ENCODE measurements at regions not wholly inside any gene's neighbourhood (a gene's known extent, or its start where the extent isn't known, plus 50 kb on each side); places are given as distances from the start of the nearest gene placed in this dataset.

- no peak overlapping the region for H3K27ac ChIP-seq (ENCODE audit: low read depth, low read length)
These were observed 280.3 kb upstream of the TRIB2 start for GRCh38 chr2:12436483-12436882.

GRCh38 chr2:12436935-12437561, 279.7 kb upstream of the TRIB2 start:
- TF ChIP-seq EZH2phosphoT487 (IDR thresholded peaks at IDR 0.05; ENCODE audit: borderline replicate concordance, low read length) = no peak
- TF ChIP-seq, protein P1, sequence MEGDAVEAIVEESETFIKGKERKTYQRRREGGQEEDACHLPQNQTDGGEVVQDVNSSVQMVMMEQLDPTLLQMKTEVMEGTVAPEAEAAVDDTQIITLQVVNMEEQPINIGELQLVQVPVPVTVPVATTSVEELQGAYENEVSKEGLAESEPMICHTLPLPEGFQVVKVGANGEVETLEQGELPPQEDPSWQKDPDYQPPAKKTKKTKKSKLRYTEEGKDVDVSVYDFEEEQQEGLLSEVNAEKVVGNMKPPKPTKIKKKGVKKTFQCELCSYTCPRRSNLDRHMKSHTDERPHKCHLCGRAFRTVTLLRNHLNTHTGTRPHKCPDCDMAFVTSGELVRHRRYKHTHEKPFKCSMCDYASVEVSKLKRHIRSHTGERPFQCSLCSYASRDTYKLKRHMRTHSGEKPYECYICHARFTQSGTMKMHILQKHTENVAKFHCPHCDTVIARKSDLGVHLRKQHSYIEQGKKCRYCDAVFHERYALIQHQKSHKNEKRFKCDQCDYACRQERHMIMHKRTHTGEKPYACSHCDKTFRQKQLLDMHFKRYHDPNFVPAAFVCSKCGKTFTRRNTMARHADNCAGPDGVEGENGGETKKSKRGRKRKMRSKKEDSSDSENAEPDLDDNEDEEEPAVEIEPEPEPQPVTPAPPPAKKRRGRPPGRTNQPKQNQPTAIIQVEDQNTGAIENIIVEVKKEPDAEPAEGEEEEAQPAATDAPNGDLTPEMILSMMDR (IDR thresholded peaks at IDR 0.05; ENCODE audit: low read depth, low read length, poor library complexity, severe bottlenecking) = no peak
- H4K20me1 ChIP-seq (ENCODE audit: control insufficient read depth, insufficient read depth, low read depth, low read length) = no peaks in the 10 kb centered on the region
- no peaks in the 10 kb centered on the region for H3K9me2 ChIP-seq (replicated peaks; ENCODE audit: control insufficient read depth, low read length)
- no peaks in the 10 kb centered on the region for H3F3A ChIP-seq (ENCODE audit: control insufficient read depth, insufficient read depth)
- H3K27me3 ChIP-seq (ENCODE audit: control insufficient read depth, low read length) = no peaks in the 10 kb centered on the region
- no peak overlapping the region for H3K27ac ChIP-seq (ENCODE audit: low read depth, low read length)
- no peak overlapping the region for H3K4me3 ChIP-seq (ENCODE audit: low read length)
- no peak overlapping the region for H3K4me2 ChIP-seq (ENCODE audit: low read length)
- no peaks in the 10 kb centered on the region for H3K9me3 ChIP-seq (ENCODE audit: control insufficient read depth, insufficient read depth, low read length)
- H3K79me2 ChIP-seq (ENCODE audit: control insufficient read depth, low read length) = no peaks in the 10 kb centered on the region
- H3K4me1 ChIP-seq (ENCODE audit: control insufficient read depth, low read length) = peaks cover 10% of the 10 kb centered on the region
- no peaks in the 10 kb centered on the region for H3K36me3 ChIP-seq (ENCODE audit: control insufficient read depth, low read length)

More at GRCh38 chr2:12436483-12436882, 280.3 kb upstream of the TRIB2 start:
- no peaks in the 10 kb centered on the region for H3K36me3 ChIP-seq (ENCODE audit: control insufficient read depth, low read length)
- H3K4me1 ChIP-seq (ENCODE audit: control insufficient read depth, low read length) = peaks cover 10% of the 10 kb centered on the region
- H3F3A ChIP-seq (ENCODE audit: control insufficient read depth, insufficient read depth) = no peaks in the 10 kb centered on the region
- H3K9me3 ChIP-seq (ENCODE audit: control insufficient read depth, insufficient read depth, low read length) = no peaks in the 10 kb centered on the region
- H3K4me2 ChIP-seq (ENCODE audit: low read length) = no peak overlapping the region
- no peaks in the 10 kb centered on the region for H4K20me1 ChIP-seq (ENCODE audit: control insufficient read depth, insufficient read depth, low read depth, low read length)
- H3K27me3 ChIP-seq (ENCODE audit: control insufficient read depth, low read length) = no peaks in the 10 kb centered on the region
- no peaks in the 10 kb centered on the region for H3K79me2 ChIP-seq (ENCODE audit: control insufficient read depth, low read length)
- H3K9me2 ChIP-seq (replicated peaks; ENCODE audit: control insufficient read depth, low read length) = no peaks in the 10 kb centered on the region
- TF ChIP-seq, protein P1 (IDR thresholded peaks at IDR 0.05; ENCODE audit: low read depth, low read length, poor library complexity, severe bottlenecking) = no peak
- no peak for TF ChIP-seq EZH2phosphoT487 (IDR thresholded peaks at IDR 0.05; ENCODE audit: borderline replicate concordance, low read length)
- H3K4me3 ChIP-seq (ENCODE audit: low read length) = no peak overlapping the region

- Histone ChIP-seq H3K36me3 (ENCODE audit: control insufficient read depth, low read length) (no peaks in the 10 kb centered on the region), H3K27me3 (ENCODE audit: control insufficient read depth, low read length) (no peaks in the 10 kb centered on the region), H3K4me2 (ENCODE audit: low read length) (no peak overlapping the region), H3K27ac (ENCODE audit: low read depth, low read length) (no peak overlapping the region), H4K20me1 (ENCODE audit: control insufficient read depth, insufficient read depth, low read depth, low read length) (no peaks in the 10 kb centered on the region), H3K4me3 (ENCODE audit: low read length) (no peak overlapping the region), H3K4me1 (ENCODE audit: control insufficient read depth, low read length) (peaks cover 4% of the 10 kb centered on the region), H3K9me2 (replicated peaks; ENCODE audit: control insufficient read depth, low read length) (no peaks in the 10 kb centered on the region), H3K79me2 (ENCODE audit: control insufficient read depth, low read length) (no peaks in the 10 kb centered on the region), H3F3A (ENCODE audit: control insufficient read depth, insufficient read depth) (no peaks in the 10 kb centered on the region), H3K9me3 (ENCODE audit: control insufficient read depth, insufficient read depth, low read length) (no peaks in the 10 kb centered on the region)
- TF ChIP-seq EZH2phosphoT487 (IDR thresholded peaks at IDR 0.05; ENCODE audit: borderline replicate concordance, low read length) = no peak
- TF ChIP-seq, protein P1 (IDR thresholded peaks at IDR 0.05; ENCODE audit: low read depth, low read length, poor library complexity, severe bottlenecking) = no peak
These were observed 276.0 kb upstream of the TRIB2 start for GRCh38 chr2:12440731-12441130.
